B cell (primary cell): ENCODE measurements at regions not wholly inside any gene's neighbourhood (a gene's known extent, or its start where the extent isn't known, plus 50 kb on each side); places are given as distances from the start of the nearest gene placed in this dataset.

Experiments used
- CTCF ChIP-seq: fragments of 200-600 bp; IDR thresholded peaks from one replicate; pipeline ENCODE4 v1.8.0; 2022; ENCODE audit warnings: antibody characterized with exemption, mild to moderate bottlenecking
- EZH2 ChIP-seq: IDR thresholded peaks from 2 replicates; pipeline ENCODE4 v1.6.1; 2012; ENCODE audit warnings: borderline replicate concordance, low read depth, mild to moderate bottlenecking, moderate library complexity, low read length; ENCODE audit not compliant: insufficient read depth, poor library complexity, severe bottlenecking

GRCh38 chr12:68446384-68446783 lies 114.2 kb upstream of the MDM1 start:
- no peak for TF ChIP-seq EZH2
- no peak for TF ChIP-seq CTCF
